Right forelimb (tissue), 1 donor: ENCODE measurements at regions not wholly inside any gene's neighbourhood (a gene's known extent, or its start where the extent isn't known, plus 50 kb on each side); places are given as distances from the start of the nearest gene placed in this dataset.
"Not testable (repeated sequence)": the region's sequence is repeated elsewhere in the genome, so short reads cannot be mapped to it uniquely, and the experiment has no call there.

Source experiments
- DNase-seq: peaks from one replicate; pipeline ENCODE4 v3.0.0-alpha.2; 2018

DNA sequence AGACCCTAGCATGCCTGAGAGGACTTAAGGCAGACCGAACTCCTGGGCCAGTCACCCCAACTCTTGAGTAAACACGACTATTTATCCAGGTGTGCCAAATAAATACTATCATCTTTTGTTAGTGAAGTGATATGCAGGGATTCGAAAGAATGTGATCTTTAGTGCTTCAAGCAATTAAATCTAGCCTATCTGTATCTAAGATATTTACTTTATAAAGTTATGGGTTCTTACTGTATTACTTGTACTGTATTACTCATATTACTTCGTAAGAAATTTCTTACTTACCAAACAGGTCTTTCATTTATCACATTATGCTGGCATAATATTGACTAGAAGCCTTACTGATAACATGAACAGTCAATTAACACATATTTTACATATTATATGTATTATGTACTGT, 211.6 kb upstream of the NECTIN3 start:
- no peak for DNase-seq

DNA sequence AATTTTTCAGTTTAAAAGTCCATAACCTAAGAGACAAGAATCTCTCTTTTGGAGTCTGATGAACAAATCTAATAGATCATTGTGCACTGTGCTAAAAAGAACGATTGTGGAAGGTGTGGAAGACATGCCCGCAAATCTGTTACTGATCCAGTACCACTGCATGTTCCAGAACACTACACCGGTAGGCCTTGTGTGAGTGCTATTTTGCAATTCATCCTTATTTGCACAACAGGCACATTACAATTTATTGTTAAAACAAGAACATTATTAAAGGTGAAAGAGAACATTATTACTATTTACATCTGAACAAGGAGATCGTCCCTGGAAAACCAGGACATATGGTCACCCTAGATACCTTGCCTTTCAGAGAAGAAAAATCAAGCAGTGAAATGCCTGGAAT, 205.7 kb upstream of the NECTIN3 start:
- DNase-seq: no peak

DNA sequence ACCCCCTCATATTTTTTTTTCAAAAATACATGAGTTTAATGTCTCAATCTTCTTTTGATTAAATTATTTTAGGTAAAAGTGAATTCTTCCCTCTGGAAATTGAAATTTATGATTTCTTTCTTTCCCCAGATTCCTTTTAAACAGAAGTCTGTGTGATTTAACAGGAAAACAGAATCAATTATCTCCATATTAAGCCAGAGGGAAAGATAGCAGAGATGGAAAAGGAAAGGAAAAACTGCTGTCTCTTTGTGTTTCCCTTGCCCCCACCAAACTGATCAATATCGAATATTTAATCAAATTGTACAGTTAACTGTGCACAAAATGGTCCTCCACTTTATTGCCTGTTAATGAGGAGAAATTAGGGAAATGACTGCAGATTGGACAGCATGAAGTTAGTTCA, 203.5 kb upstream of the NECTIN3 start:
- no peak for DNase-seq

DNA sequence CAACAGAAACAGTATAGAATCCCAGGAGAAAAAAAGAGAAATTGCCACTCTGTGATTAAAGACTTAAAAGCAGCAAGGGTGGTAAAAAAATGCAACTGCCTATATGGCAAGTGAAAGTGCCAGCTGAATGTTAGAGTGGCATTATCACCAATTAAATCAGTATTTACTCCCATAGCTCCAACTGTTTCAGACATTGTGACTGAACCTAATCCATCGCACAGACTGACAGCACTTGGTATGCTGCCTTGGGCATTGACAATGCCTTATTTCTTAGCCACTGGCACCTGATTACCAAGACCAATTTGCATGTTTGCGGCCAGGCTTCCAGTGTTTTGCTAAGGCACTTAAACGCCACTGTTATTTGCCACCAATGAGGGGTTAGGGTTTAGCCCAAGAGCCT, 201.9 kb upstream of the NECTIN3 start:
- DNase-seq: no peak

DNA sequence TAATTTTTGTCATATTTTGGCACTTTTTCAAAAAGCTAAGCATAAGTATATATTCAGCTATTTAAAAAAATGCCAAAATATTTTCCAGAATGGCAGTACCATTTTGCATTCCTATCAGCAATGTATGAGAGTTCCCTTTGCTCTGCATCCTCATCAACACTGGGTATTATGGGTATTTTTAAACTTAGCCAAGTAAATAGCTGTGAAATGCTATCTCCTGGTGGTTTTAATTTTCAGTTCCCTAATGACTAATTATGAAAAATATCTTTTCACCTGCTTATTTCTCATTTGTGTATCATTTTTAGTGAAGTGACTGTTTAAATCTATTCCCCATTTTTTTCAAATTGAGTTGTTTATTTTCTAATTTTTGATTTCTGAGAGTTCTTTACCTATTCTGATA, 199.7 kb upstream of the NECTIN3 start:
- no peak for DNase-seq

DNA sequence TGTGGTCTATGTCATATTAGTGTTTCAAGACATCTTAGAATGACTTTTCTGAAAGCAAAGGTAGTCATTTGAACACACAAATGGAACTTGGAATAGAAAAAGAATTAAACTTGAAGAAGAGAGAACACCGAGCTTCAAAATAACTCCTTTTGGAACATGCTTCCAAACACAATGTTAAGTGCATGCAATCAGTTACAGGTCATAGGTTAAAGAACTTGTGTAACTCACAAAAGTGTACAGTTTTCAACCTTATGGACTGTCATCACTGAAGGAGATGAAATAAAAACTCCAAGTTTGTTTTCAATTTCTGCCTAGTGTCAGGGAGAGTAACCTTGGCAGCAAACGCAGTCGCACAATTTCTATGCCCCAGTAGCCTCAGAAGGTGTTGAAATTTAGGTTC, 192.9 kb upstream of the NECTIN3 start:
- DNase-seq: no peak

DNA sequence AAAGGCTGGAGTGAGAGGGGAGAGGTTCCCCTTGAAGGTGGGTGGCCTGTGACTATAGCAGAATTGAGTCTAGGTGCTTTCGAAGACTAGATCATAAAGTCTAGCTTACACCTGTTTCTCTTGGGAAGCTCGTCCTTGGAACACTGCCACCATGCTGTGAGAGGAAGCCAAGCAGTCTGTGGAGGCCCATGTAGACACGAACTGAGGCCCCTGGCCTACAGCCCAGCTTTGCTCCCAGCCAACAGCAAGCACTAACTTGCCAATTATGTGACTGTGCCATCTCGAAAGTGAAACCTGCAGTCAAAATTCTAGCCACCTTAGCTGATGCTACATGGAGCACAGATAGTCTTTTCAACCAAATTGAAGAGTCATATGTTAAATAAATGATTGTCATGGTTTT, 190.5 kb upstream of the NECTIN3 start:
- no peak for DNase-seq

DNA sequence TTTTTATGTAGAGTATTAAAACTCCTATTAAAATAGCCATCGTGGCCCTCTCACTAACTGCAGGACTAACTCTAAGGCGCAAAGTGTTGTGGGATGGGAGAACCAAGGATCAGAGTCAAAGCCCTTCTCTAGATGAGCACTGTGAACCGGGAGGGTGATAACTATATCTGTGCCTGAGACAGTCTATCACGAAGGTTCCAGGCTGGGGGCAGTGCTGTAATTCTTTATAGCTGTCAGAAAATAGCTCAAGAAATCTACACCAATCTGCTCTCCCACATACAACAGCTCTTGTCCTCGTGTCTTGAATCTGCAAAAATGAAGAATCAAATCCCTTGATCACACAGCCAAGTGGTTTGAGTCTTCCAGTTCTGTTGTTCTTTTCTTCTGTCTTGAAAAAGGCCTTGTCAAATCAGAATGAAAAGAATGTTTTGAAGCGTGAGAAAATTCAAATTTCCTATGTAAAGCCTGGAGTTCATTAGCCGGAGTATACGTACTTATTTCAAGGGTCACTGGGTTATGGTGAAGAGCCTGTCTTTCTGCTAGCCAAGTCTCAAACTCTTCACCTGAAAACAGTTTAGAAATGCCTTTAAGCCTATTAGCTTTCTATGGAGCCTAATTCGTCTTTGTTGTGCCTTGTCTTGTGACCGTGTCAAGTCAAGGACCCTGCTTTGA, 185.3 kb upstream of the NECTIN3 start:
- no peak for DNase-seq

DNA sequence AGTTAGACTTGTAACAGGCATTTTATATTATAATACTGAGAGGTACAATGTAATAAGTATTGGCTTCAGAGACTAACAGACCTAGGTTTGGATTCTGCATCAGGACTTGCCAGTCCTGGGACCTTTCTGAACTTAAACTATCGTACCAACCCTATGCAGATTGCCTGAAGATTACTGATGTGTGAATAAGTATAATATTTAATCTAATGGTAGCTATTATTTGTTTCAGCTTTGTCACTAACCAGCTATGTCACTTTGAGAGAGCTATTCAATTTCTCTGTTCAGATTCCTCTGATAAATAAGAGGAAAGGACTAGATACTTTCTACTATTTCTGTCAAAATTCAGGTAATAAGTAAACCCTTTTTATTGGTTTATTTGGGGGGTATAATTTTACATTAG, 184.4 kb upstream of the NECTIN3 start:
- no peak for DNase-seq

DNA sequence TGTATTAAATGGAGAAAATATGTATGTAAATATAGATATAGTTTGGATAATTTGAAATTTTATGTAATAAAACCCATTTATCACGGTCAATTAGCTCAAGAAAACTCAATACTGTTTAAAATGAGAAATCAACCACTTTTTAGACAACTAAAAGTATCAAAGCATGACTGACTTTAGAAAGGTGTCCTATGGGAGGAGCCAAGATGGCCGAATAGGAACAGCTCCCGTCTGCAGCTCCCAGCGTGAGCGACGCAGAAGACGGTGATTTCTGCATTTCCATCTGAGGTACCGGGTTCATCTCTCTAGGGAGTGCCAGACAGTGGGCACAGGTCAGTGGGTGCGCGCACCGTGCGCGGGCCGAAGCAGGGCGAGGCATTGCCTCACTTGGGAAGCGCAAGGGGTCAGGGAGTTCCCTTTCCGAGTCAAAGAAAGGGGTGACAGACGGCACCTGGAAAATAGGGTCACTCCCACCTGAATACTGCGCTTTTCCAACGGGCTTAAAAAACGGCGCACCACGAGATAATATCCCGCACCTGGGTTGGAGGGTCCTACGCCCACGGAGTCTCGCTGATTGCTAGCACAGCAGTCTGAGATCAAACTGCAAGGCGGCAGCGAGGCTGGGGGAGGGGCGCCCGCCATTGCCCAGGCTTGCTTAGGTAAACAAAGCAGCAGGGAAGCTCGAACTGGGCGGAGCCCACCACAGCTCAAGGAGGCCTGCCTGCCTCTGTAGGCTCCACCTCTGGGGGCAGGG, 182.8 kb upstream of the NECTIN3 start:
- DNase-seq: not testable (repeated sequence)

DNA sequence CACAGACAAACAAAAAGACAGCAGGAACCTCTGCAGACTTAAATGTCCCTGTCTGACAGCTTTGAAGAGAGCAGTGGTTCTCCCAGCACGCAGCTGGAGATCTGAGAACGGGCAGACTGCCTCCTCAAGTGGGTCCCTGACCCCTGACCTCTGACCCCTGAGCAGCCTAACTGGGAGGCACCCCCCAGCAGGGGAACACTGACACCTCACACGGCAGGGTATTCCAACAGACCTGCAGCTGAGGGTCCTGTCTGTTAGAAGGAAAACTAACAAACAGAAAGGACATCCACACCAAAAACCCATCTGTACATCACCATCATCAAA, 182.3 kb upstream of the NECTIN3 start:
- not testable (repeated sequence) for DNase-seq

DNA sequence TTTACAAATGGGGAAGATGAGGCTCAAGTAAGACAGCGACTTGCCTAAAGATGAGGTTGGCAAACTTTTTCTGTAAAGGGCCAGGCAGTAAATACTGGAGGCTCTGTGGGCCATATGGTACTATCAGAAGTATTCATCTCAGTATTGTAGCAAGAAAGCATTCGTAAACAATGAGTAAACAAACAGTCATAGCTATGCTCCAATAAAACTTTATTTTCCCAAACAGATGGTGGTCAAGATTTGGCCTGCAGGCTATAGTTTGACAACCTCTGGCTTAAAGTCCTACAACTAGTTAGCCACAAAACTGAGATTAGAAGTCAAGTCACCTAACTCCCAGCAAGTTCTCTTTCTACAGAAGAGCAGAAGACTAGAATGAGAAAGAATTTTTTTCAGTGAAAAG, 177.0 kb upstream of the NECTIN3 start:
- no peak for DNase-seq

DNA sequence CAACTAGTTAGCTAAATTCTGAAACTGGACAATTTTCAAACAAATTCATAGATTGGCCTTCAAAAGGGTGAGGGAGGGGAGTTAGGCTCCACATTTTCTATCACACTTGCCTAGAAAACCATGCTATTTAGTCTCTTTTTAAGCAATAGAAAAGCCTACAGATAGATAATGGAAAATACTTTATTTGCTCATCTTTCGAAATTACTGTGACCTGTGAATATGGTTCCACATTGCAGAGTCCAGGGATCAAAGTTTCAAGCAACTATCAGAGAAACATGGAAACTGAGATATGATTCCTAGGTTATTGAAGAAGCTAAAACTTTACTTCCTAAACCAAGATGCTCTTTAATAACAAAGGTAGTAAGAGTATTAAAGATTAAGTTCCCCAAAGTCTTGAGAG, 176.6 kb upstream of the NECTIN3 start:
- DNase-seq: no peak

DNA sequence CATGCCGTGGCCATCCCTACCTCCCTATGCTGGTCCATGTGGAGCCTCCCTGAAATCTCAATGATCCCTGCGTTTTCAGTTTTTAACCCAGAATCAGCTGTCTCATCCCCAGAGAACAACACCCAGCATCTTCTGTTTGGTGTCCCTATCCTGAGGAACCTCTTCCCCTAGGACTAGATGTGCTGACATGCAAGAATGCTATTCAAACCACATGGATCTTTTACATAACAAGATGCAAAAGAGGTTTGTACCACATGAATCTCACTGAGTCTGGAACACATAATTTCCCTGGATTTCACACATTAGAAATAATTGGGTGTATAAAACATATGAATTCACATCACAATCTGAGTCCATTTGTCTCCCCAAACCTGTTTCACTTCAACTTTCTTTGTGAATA, 174.6 kb upstream of the NECTIN3 start:
- no peak for DNase-seq

DNA sequence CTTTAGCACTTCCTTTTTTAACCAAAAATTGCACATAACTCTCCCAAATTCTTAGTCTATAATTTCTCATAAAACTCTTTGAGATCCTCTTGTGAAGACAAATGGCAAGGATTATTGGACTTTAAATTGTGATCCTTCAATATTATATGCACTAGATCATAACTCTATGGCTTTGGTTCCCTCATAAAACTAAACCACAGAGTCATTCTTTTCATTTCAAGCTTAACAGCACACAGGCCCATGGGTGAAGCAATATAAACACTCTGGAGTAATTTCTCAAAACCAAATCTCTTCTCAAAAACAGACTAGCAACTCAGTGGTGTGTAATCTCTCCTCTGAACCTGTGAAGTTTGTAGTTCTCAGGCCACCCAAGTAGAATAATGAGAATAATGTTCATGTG, 171.0 kb upstream of the NECTIN3 start:
- no peak for DNase-seq

DNA sequence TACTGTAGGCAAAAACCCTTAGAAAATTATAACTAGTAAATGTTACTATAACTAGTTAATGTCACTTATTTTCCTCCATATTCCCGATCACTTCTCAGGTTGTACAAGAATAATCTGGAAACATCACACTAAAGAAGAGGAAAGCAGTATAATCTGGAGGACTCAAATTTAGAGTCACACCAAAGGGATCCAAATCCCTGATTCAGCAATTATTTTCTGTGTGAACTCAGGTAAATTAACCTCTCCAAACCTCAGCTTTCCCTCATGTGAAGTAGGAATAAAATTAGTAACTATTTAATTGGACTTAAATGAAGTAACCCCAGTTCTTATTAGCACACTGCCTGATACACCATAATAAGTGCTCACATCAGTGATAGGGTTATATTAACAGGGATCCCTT, 170.1 kb upstream of the NECTIN3 start:
- DNase-seq: no peak

DNA sequence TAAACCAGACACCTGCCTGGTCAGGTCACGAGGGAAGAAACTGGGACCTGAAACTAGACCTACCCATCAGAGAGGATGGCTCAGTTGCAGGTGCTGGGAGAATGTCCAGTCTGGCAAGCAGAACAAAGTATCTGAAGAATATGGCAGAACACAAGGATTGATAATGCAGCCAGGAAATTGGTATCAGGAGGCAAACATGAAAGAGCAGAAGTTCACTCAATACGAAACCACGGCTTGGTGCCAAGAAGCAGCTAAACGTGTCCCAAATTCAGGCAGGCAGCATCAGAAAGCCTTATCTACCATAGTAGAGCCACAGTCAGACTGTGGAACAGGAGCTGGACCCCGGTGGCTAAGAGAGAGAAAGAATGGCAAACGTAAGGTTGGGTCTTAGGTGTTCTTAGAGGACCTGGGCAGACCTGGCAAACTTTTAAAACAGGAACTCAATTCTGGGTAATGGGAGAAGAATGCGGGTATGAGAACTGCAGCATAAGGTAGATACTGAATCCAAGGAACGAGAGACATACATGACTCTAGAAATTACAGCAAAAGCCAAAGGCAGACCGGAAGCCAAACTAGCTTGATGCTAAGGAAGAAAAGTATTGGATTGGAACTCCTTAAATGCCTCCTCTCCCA, 169.0 kb upstream of the NECTIN3 start:
- DNase-seq: no peak

DNA sequence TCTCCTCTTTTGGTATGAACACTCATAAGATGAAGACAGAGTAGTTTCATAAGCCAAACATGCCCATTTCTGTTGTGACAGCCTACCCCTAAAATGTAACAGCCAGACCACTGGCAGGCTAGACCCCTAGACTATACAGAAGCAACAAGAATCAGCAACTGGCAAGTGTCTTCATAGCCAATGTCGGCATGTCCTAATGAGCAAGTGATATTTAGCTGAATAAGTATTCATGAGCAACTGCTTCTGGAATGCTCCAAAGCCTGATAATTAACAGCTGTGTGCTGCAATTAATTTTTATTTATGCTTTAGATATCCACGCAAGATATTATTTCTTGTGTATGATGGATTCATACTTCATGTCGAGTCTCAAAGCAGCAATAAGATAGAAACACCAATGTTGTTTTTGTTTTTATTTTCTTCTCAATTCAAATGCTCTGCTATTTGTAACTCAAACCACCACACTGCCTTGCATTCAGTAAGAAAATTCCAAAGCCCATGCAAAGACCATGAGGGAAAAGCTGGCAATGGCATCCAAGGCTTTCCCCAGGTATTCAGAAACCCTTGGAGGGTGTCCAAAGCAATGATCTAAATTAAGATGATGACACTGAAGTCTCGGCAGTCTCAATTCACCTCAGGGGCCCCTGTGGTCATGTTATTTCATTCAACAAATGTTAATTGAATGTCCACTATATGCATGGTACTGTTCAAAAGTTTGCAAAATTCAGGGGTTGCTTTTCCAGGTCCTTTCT, 167.7 kb upstream of the NECTIN3 start:
- DNase-seq: no peak

DNA sequence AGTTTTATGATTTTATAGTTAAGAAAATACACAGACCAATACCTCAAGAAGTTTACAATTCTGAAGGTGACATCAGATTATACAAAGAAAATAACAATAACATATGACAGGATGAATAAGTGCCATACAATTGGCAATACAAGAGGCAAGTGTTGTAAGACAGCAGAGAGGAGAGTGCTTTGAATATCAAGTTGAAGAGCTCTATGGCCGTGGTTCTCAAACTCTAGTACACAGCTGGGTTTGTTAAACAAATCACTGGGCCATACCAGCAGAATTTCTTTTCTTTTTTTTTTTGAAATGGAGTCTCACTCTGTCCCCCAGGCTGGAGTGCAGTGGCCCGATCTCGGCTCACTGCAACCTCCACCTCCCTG, 167.1 kb upstream of the NECTIN3 start:
- DNase-seq: no peak

DNA sequence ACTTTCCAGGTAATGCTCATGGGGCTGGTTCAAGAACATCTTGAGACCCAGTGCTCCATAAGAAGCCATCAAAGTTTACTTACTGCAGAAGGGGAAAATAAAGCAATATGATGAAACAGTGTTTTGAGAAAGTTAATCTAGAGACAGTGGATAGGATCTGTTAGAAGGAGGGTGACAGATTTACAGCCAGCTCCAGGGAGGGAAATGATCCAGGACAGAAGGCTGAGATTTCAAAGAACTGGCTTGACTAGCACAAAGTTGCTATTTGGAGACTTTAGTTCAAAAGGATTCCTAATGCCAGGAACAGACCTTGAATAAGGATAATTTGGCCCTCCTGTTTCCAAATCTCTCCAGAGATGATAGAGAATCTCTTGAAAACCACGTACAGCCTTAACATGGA, 166.5 kb upstream of the NECTIN3 start:
- DNase-seq: no peak

DNA sequence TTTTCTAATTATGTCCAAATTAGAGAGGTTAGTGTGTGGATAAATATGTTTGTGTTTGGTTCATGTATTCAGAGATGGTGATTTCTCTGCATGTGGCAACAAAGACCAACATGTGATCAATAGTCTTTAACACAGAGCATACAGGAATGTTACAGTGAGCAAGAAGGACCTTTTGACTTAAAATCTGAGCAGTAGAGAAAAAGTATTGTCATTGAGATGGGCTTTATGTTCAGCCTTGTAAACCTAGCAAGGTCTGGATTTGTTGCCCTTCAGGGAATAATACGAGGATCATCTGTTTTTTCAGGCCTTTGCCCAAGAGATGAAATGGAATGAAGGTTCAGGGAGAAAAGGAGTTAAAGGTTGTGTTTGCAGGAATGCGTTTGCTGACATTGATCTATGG, 161.8 kb upstream of the NECTIN3 start:
- no peak for DNase-seq

DNA sequence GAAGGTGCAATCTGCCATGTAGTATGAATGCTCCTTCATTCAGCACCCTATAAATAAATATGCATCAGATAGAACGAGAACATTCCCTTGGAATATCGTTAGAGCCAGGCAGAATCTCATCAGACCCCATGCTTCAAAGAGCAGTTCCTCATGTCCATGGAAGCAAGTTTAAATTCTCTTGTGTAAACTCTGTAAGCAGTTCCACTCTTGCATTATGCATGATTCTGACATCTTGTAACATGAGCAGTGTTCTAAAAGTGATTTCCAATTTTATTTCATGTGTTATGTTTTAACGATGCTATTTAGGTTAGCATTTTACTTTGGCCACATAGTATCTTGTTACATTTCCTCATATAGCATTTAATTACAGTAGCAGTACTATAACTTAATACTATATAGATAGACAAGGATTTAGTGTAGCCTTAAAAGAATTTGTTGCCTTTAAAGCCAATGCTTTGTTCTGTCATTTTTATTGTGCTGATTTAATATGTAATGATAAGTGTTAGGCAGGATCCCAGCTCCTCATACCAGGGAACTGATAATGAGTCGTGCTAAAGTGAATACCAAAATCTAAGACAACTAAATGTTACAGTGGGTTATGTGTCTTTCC, 161.2 kb upstream of the NECTIN3 start:
- no peak for DNase-seq

DNA sequence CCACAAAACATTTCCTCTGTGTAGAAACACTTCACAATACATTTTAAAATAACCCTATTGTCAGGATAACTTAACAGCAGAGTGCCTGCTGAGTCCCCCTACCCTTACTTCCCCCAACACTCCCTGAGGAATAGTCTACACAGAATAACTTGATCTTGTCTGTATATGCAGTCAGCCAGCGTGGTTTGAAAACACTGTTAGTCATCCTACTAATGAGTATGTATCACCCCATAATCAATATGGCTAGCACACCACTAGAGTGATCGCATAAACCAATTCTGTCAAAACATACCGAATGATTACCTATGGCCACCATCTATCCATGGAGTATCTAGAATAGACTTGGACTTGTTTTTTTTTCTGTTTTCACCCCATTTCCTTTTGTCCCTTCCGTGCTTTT, 152.7 kb upstream of the NECTIN3 start:
- DNase-seq: no peak

DNA sequence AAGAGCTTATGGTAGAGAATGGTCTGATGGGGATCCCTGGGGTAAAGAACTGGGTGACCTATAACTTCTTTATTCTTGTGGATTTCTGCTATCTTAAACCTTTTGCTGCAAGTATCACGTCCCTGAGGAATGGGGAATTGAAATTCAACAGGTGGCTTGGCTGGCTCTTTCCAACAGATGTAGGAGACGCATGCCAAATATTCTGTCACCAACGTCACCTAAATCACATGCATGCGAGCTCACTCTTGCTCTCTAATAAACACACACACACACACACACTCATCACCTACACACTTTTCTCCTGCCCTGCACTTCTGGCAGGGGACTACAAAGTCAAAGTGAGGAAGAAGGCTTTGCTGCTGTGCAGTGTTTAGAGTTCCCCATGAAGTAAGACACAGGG, 145.8 kb upstream of the NECTIN3 start:
- no peak for DNase-seq
